Sigmoid colon (tissue), 6 donors: ENCODE measurements at regions not wholly inside any gene's neighbourhood (a gene's known extent, or its start where the extent isn't known, plus 50 kb on each side); places are given as distances from the start of the nearest gene placed in this dataset.

ENCODE experiments used
- DNase-seq: peaks from one replicate; pipeline ENCODE4 v3.0.0-alpha.2; 2019
- H3K27ac ChIP-seq, 4 donors: fragments of 200-600 bp; sonication (generic); one replicate each; pipeline ENCODE4 v1.5.1; 2016 to 2019; ENCODE audit warnings: mild to moderate bottlenecking in 1 of 4
- H3K27me3 ChIP-seq, 3 donors: fragments of 200-600 bp; sonication (generic); one replicate each; pipeline ENCODE4 v1.5.1; 2019; ENCODE audit warnings: mild to moderate bottlenecking in 1 of 3
- H3K36me3 ChIP-seq, 4 donors: fragments of 200-600 bp; sonication (generic); one replicate each; pipeline ENCODE4 v1.5.1; 2016 to 2019
- H3K4me1 ChIP-seq, 4 donors: fragments of 200-600 bp; sonication (generic); one replicate each; pipeline ENCODE4 v1.5.1; 2017 to 2019
- H3K4me3 ChIP-seq, 4 donors: fragments of 200-600 bp; sonication (generic); one replicate each; pipeline ENCODE4 v1.5.1; 2017 to 2019; ENCODE audit warnings: mild to moderate bottlenecking in 2 of 4, moderate library complexity in 1 of 4
- H3K9me3 ChIP-seq, 4 donors: fragments of 200-600 bp in 3 of 4; sonication (generic) in 3 of 4; one replicate each; pipeline versions ENCODE4 v1.5.1 to v1.6.1; 2013 to 2019
- EP300 ChIP-seq, 4 donors: sonication (generic); formaldehyde crosslinking; IDR thresholded peaks; one replicate each; pipeline ENCODE4 v1.6.1; 2017; ENCODE audit warnings: antibody characterized with exemption in 4 of 4
- POLR2A ChIP-seq, 2 donors: fragments of 450-650 bp; IDR thresholded peaks; one replicate each; pipeline ENCODE4 v1.6.1; 2016; ENCODE audit warnings: antibody characterized with exemption in 2 of 2, mild to moderate bottlenecking in 2 of 2, moderate library complexity in 2 of 2
- POLR2AphosphoS5 ChIP-seq, 4 donors: sonication (generic); formaldehyde crosslinking; IDR thresholded peaks; one replicate each; pipeline ENCODE4 v1.6.1; 2017; ENCODE audit warnings: antibody characterized with exemption in 4 of 4
- WGBS, 2 donors: extraction: QIAGEN DNeasy Blood & Tissue Kit; methylation state at CpG; one replicate each; pipeline ENCODE4 v1.1.7; 2013; 5-methylcytosine and 5-hydroxymethylcytosine counted together
- intact Hi-C: fragments of 100-400 bp; cut with DNase I; formaldehyde crosslinking; loops from one replicate; pipeline ENCODE4 v1.15.1; 2023
- TF ChIP-seq, protein P1 (sequence below), 4 experiments: fragments of 450-650 bp in 3 of 4; fragments of 200-600 bp in 1 of 4; IDR thresholded peaks; one replicate each; pipeline ENCODE4 v1.5.1; 2016 to 2019; ENCODE audit warnings: antibody characterized with exemption in 4 of 4, mild to moderate bottlenecking in 3 of 4, moderate library complexity in 2 of 4
- donor health status: healthy with polysubstance abuse.
- donor health status: healthy.

DNA sequence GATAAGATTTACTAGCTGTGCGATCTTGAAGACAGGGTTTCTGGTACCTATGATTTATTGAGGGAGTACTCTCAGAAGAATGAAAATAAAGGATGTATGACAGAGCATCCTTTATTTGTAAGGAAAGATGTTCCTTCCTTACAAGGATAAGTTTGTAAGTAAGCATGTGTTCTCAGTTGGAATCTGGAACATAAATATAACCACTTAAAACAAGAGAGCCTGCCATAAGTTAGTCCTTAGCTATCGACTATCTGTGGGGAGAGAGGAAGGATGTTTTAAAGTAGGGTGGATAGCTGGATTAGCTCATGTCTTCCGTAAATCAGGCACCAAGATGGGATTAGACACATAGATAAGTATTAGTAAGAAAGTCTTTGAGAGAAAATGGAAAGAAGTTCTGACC is 192.6 kb upstream of the CARD18 start:
- Histone ChIP-seq H3K4me1 (no peaks in the 10 kb centered on the region), H3K36me3 (no peaks in the 10 kb centered on the region), H3K27ac (no peak overlapping the region), H3K4me3 (no peak overlapping the region), H3K27me3 (no peaks in the 10 kb centered on the region), H3K9me3 (peaks cover 0 to 3% (median 0%) of the 10 kb centered on the region in 4 donors)
- WGBS, 2 donors, result 84 to 88% methylated on average over 3 of the region's 3 CpGs
- intact Hi-C loops, result no loop called here
- no peak for DNase-seq
- TF ChIP-seq POLR2AphosphoS5 (IDR thresholded peaks at IDR 0.05) (no peak), EP300 (IDR thresholded peaks at IDR 0.05) (no peak), POLR2A (IDR thresholded peaks at IDR 0.05) (no peak)
- TF ChIP-seq, protein P1, sequence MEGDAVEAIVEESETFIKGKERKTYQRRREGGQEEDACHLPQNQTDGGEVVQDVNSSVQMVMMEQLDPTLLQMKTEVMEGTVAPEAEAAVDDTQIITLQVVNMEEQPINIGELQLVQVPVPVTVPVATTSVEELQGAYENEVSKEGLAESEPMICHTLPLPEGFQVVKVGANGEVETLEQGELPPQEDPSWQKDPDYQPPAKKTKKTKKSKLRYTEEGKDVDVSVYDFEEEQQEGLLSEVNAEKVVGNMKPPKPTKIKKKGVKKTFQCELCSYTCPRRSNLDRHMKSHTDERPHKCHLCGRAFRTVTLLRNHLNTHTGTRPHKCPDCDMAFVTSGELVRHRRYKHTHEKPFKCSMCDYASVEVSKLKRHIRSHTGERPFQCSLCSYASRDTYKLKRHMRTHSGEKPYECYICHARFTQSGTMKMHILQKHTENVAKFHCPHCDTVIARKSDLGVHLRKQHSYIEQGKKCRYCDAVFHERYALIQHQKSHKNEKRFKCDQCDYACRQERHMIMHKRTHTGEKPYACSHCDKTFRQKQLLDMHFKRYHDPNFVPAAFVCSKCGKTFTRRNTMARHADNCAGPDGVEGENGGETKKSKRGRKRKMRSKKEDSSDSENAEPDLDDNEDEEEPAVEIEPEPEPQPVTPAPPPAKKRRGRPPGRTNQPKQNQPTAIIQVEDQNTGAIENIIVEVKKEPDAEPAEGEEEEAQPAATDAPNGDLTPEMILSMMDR (IDR thresholded peaks at IDR 0.05), result no peak

DNA sequence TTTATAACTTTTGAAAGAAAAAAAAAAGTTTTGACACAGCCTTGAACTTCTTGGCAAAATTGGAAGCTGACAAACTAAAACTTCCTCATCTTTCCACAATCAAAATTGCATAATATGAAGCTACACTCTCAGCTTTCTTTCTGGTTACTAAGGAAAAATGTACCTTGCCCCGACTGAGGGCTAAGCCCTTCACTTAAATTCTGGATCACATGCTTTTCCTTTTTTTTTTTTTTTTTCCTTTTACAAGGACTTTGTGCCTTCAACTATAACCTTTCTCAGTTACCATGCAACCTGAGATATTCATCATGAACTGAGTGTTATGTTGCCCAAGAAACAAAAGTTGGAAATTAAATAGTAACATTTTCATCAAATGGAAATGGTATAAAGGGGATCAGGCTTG is 188.5 kb upstream of the CARD18 start:
- Histone ChIP-seq H3K9me3 (no peaks in the 10 kb centered on the region), H3K4me3 (no peak overlapping the region), H3K36me3 (no peaks in the 10 kb centered on the region), H3K4me1 (no peaks in the 10 kb centered on the region), H3K27me3 (no peaks in the 10 kb centered on the region), H3K27ac (no peak overlapping the region)
- WGBS, 2 donors, result 11 to 65% methylated on average over 1 of the region's 1 CpG
- no peak for DNase-seq
- TF ChIP-seq EP300 (IDR thresholded peaks at IDR 0.05) (no peak), POLR2A (IDR thresholded peaks at IDR 0.05) (no peak), POLR2AphosphoS5 (IDR thresholded peaks at IDR 0.05) (no peak)
- TF ChIP-seq, protein P1 (IDR thresholded peaks at IDR 0.05), result no peak
- intact Hi-C loops, result no loop called here

DNA sequence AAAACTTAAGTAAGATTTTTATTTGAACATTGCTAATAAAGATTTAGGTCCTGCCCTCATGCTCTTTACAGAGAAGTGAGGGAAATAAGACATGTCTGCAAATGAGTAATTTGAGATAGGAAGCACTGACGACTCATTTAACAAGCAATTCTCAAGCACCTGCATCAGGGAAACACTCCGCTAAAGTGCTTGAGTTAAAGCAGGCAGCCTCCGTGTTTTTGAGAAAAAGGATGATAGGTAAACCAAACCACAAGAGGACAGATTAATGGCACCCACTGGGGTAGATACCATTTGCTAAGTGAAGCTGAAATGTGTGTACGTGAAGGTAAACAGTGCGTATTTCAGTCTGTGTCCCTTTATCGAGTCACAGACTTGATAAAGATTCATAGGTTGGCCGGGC is 184.6 kb upstream of the CARD18 start:
- DNase-seq, result no peak
- H3K36me3 ChIP-seq, result no peaks in the 10 kb centered on the region
- no peak for TF ChIP-seq POLR2A (IDR thresholded peaks at IDR 0.05)
- no peak for TF ChIP-seq EP300 (IDR thresholded peaks at IDR 0.05)
- TF ChIP-seq, protein P1 (IDR thresholded peaks at IDR 0.05), result no peak
- TF ChIP-seq POLR2AphosphoS5 (IDR thresholded peaks at IDR 0.05), result no peak
- H3K27me3 ChIP-seq, result no peaks in the 10 kb centered on the region
- no peak overlapping the region for H3K27ac ChIP-seq
- WGBS, 2 donors, result 80 to 86% methylated on average over 7 of the region's 7 CpGs
- H3K9me3 ChIP-seq, result no peaks in the 10 kb centered on the region
- intact Hi-C loops, result no loop called here
- no peak overlapping the region for H3K4me3 ChIP-seq
- H3K4me1 ChIP-seq, result no peaks in the 10 kb centered on the region

DNA sequence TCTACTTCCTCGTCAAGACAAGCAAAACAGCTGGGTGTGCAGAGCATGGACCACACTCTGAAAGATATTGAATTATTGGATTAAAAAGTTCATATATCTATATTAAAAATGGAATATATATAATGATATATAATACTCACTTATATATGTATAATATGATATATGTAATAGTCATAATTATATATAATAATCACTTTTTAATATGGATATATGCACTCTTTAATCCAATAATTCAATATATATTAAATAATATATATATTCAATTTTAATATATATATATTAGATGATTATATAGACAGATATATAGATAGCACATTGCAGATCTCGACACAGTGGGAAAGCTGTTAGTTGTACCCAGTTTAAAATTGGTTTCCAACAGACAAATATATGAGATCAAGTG is 182.1 kb upstream of the CARD18 start:
- no peak overlapping the region for H3K27ac ChIP-seq
- H3K27me3 ChIP-seq, result no peaks in the 10 kb centered on the region
- H3K9me3 ChIP-seq, result no peaks in the 10 kb centered on the region
- WGBS, 2 donors, result 83 to 84% methylated on average over 2 of the region's 2 CpGs
- H3K4me3 ChIP-seq, result no peak overlapping the region
- TF ChIP-seq, protein P1 (IDR thresholded peaks at IDR 0.05), result no peak
- TF ChIP-seq POLR2AphosphoS5 (IDR thresholded peaks at IDR 0.05), result no peak
- no peak for TF ChIP-seq EP300 (IDR thresholded peaks at IDR 0.05)
- no peak for TF ChIP-seq POLR2A (IDR thresholded peaks at IDR 0.05)
- H3K4me1 ChIP-seq, result no peaks in the 10 kb centered on the region
- no peak for DNase-seq
- H3K36me3 ChIP-seq, result no peaks in the 10 kb centered on the region
- intact Hi-C loops, result no loop called here

DNA sequence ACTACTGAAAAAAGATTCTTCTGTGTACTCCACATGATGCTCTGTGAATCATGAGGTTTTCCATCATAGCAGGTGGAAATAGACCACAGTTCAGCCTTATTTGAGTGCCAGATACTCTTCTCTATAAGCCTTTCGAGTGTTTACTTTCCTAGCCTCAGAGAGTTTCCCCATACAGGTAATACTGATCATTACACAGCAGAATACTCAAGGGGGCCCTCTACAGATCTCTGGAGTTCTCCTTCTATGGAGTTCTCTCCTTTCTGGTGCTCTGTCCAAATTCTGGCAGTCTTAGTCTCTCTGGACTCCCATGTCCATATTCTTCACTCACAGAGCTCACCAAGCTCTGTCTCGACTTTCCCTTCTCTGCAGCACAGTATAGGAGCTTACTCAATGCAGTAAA is 175.7 kb upstream of the CARD18 start:
- Histone ChIP-seq H3K27me3 (no peaks in the 10 kb centered on the region), H3K9me3 (no peaks in the 10 kb centered on the region), H3K27ac (no peak overlapping the region), H3K36me3 (no peaks in the 10 kb centered on the region), H3K4me1 (no peaks in the 10 kb centered on the region), H3K4me3 (no peak overlapping the region)
- no peak for TF ChIP-seq EP300 (IDR thresholded peaks at IDR 0.05)
- no peak for TF ChIP-seq POLR2AphosphoS5 (IDR thresholded peaks at IDR 0.05)
- TF ChIP-seq, protein P1 (IDR thresholded peaks at IDR 0.05), result no peak
- TF ChIP-seq POLR2A (IDR thresholded peaks at IDR 0.05), result no peak
- DNase-seq, result no peak
- 89 to 91% methylated on average over 2 of the region's 2 CpGs for WGBS, 2 donors
- intact Hi-C loops, result no loop called here
